Testis (tissue), 2 donors: ENCODE measurements at regions not wholly inside any gene's neighbourhood (a gene's known extent, or its start where the extent isn't known, plus 50 kb on each side); places are given as distances from the start of the nearest gene placed in this dataset.

Source experiments
- CTCF ChIP-seq, 3 experiments: fragments of 450-650 bp in 2 of 3; fragments of 200-600 bp in 1 of 3; sonication (generic) in 1 of 3; IDR thresholded peaks; one replicate each; pipeline ENCODE4 v1.5.1; 2016 to 2019; ENCODE audit warnings: antibody characterized with exemption in 3 of 3, mild to moderate bottlenecking in 2 of 3, moderate library complexity in 1 of 3
- POLR2A ChIP-seq: fragments of 450-650 bp; IDR thresholded peaks from one replicate; pipeline ENCODE4 v1.6.1; 2017; ENCODE audit warnings: antibody characterized with exemption, mild to moderate bottlenecking, moderate library complexity

GRCh38 chr9:116102596-116102995, 51.0 kb upstream of the PAPPA start:
- TF ChIP-seq CTCF (IDR thresholded peaks at IDR 0.05) (no peak), POLR2A (no peak)
